Dermis blood vessel endothelial cell (primary cell): ENCODE measurements at regions not wholly inside any gene's neighbourhood (a gene's known extent, or its start where the extent isn't known, plus 50 kb on each side); places are given as distances from the start of the nearest gene placed in this dataset.

Experiments used
- DNase-seq: peaks from one replicate; pipeline ENCODE4 v3.0.0; 2010

DNA sequence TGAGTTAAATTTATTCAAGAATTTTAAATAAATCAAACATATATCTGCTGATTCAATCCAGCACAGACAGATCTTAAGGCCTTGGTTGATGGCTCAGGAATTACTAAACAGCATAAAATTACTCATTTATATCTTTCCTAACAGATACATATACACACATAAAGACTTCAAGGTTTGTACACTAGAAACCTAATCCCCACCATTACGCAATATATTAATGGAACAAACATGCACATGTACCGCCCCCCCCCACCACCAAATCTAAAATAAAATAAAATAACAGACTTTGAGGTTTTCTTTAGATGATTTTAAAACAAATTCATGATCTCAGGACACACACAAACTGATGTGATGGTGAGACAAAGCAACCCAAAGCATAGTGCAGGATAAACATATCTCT lies 333.9 kb upstream of the DDX53 start:
- no peak for DNase-seq

DNA sequence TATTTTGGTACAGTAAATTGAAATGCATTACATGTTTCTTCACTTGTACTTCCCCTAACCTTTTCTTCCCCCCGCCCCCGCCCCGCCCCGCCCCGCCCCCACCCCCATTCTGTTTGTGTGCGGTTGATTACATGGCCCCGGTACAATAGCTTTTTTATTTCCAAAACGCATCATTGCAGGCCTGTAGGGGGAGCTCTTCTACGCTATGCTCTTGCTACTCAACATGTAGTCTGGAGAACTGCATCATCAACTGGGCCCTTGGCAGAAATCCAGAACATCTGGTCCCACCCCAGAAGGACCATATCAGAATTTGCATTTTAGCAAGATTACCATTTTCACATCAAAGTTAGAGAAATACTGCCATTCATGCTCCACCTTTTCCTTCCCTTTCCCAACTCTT lies 333.3 kb upstream of the DDX53 start:
- DNase-seq: peak; percentile 45

DNA sequence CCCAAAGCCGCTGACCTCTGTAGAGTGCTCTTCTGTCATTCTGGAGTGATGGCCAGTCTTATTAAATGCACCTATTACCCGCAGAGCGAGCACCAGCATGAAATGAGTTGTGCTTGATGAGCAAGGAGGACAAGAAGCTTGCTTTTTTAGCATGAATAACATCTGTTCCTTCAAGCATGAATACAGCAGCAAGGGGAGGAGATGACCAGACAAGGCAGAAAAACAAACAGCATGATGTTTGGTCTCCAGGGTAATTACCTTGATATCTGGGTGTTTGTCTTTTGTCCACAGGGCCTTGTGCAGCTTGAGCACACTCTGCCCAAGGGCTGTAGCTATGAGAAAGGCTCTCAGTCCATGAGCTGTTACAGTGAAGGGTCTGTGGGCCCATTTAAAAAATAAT lies 324.8 kb upstream of the DDX53 start:
- no peak for DNase-seq

DNA sequence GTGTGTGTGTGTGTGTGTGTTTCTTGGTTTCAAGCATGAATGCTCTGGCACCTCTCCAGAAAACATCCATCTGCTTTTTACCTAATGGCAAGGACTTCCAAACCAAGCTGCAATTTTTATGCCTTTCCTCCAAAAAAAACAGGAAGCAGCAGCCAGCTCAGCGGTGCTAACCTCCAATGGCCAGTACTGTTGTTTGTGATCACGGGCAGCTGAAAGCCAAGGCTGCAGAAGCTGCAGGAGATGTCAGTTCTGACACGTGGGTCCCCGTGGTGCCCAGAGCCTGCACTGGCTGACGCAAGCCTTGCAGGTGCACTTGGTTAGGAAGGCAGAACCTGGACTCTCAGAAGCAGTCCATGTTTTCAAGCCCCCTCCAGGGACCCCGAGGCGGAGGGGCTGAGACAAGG lies 313.6 kb upstream of the DDX53 start:
- peak; percentile 97 for DNase-seq

DNA sequence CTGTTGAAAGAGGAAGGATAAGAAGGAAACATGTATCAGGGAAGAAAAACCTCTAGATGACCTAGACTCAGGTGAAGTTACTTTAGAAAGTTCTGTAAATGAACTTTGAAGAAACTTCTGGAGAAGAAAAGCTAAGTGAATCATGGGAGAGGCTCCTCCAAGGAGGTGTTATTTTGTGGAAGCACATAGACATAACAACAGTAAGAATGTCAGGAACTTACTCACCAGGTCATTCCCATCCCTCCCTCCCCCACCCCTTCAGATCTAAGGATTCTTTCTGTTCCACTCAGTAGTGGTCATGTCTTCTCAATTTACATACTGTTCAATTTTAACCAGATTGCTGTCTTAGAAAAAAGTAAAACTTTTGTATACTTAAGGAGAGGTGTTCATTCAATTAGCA lies 310.5 kb upstream of the DDX53 start:
- peak; percentile 52 for DNase-seq

DNA sequence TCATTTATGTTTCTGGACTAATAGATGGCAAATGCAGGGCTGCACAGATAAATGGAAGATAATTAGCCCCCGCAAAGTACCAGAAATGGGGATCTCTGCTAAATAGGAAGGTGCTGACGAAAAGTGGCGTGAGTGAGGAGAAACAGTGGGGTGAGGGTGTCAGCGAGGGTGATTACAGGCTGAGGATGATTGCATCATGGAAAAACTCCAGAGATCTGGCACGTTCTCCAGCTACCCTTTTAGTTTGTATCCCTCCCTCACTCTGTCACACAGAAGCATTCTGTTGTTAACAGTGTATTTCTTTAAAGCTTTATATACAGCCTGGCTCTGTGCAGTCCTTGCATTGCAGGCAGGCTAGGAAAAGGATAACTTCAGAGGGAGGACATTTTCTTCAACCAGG lies 309.6 kb upstream of the DDX53 start:
- DNase-seq: no peak

DNA sequence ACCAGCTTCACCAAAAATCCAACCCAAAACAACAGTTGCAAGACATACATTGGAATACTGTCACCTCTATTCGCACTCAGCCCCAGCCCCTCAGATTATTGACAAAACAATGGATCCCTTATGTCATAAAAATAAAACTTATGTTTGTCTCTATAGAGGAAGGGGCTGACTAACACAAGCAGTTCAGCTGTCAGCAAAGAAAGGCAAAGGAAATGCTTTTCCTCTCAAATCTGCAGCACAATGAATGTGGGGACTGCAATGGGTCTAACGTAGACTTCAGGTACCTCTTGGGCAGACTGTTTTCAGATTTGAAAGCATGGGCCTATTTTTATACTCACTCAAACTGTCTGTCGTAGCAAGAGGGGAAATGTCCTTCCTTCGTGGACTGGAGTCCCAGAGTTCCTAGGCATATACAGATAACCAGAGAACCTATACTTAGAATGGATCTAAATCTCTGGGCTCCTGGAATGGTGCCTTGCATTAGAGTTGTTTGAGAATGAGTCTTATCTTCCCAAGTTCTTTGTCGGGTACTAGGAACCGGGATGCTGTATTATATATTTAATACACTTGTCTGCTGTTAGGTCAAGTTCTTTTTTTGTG lies 307.7 kb upstream of the DDX53 start:
- DNase-seq: peak; percentile 41

DNA sequence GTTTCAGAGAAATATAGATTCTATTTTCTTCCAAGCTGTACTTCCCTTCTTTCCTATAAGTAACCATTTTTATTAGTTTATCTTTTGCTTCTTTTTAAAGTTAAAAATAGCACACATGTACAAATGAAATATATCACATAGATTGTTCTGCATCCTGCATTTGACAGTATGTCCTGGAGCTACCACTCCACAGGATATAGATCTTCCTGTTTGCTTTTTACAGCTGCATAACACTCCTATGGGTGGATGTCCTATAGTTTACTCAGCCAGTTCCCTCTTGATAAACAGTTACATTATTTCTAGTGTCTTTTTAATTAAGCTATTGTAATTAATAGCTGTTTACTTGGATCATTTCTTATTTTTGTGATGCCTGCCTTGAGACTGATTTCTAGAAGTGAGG lies 301.6 kb upstream of the DDX53 start:
- DNase-seq: peak; percentile 29

DNA sequence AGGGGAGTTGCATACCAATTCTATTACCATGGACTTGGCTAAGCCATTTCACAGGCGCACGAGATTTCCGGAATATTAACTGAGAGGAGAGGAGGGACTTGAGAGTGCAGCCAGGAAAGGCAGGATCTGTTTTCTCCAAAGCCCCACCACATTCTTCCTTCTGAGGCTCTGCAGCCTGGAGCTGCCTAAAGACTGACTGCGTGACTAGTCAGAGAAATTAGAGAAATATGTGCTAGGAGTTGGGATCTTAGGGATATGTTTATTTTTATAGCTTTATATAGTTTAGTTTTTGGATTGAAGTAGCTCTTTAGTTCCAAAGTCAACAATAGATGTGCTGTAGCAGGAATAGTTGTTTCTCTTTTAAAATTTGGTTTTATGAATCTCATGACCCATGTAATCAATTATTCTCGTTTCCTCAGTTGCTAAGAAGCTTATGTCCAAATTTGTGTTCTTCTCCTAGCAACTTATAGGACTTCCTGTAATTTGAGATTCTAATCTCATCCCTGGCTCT lies 300.1 kb upstream of the DDX53 start:
- DNase-seq: peak; percentile 67

DNA sequence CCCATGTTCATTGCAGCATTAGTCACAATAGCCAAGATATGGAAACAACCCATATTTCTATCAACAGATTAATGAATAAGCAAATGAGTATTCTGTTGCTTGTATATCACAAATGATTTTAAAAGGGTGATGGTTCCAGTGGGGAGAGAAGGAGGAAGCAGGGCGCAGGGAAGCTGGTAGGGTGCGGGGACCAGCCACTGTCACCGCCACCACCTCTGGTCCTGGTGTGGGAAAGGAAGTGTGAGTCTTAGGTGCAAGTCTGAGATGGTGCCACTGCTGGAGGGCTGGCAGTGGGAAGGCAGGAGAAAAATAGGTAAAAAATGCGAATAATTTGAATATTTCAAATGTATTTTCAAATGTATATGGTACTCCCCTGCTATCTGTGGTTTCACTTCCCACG lies 286.8 kb upstream of the DDX53 start:
- DNase-seq: no peak

DNA sequence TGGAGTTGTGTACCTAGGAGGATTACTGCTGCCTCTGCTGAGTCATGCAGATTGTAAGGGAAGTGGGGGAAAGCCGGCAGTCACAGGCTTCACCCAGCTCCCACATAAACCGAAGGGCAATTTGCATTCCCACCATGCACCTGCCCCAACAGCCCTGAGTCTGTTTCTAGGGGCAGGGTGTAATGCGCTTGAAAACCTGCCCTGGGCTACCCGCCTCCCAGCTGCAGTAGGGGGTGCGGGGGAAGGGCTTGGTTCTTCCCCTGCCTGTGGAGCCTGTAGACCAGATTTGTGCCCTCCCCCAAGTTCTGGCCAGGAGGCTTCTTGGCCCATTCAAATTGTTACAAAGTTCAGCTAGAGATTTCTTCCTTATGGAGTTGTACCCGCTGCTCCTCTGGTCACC lies 269.2 kb upstream of the DDX53 start:
- DNase-seq: no peak

DNA sequence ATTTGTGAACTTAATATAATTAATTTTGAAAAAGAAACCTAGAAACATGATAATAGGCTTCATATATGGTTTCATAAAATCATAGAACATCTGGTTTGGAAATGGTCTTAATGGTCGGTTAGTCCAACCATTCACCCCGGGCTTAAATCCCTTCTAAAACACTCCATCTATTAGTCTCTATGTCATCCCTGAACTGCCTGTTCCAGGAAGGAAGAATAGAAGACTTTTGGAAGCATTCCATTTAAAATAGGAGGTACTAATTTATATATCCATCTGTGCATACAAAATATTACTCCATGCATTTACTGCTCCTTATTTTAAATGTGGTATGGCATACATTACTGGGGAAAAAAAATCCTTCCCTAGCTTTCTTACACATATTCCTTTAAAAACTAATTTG lies 262.2 kb upstream of the DDX53 start:
- no peak for DNase-seq

DNA sequence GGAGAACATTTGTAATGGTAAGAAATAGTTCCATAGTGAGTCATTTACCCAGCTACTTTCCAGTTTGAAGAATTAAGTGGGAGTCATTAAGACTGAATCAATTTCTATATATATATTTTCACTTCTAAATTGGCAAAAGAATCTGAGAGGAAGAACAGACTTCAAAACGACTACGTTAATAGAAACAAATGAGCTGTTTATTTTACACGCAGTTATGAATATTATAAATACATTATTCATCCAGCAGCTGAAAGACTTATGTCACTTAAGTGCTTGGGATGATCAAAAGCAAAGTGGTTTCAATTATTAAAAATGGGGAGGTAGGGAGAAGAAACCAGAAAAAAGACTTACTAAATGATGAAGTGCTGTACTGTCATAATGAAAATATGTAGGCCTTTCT lies 260.5 kb upstream of the DDX53 start:
- no peak for DNase-seq

DNA sequence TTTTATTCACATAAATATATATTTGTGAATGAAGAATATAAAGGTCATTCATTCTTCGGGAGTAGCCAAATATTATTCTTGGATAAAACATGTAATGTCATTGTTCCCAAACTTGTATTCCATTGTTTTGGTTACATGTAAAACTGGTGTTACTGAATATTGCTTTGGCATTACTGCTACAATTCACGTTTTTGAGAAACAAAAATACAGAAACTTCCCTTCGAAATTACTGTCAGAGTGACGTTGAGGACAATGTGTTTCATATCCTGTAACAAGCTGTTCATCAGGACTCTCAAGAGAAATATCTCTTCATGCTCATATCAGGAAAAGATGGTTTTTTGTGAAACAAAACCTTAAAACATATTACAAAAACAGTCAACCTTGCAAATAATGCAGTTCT lies 258.9 kb upstream of the DDX53 start:
- DNase-seq: peak; percentile 26

DNA sequence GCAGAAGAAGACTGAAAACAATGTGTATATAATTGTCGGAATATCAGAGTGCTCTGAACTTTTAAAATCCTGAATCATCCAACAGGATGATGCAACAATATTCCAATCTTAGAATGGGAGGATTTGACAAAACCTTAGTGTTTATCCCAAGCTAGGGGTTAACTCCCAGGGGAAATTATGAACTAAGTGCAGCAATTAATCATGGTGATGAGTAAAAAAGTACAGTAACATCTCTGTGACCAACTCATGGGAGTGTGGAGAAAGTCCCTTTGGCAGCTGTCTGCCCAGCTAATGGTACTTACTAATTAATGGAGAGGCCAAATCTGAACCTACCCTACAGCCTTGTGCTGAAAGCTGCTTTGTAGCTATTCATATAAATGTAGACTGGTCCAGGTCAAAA lies 257.6 kb upstream of the DDX53 start:
- DNase-seq: no peak

DNA sequence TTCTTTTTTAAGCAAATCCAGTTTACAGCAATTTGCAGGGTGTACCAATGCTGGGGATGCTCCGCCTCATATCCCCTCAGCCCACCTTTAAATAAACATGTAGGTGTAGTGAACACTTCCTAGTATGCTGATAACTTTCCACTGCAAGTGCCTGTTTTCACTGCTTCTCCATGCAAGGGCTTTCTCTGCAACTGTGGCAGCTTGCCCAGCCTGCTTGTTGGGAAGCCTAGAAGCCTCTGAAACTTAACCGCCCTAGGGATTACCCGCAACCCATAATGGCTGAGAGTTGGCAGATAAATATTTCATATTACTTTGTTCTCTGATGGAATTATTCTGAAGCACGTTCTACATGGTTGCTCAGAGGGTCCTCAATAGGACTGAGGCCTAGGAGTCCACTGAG lies 253.7 kb upstream of the DDX53 start:
- no peak for DNase-seq

DNA sequence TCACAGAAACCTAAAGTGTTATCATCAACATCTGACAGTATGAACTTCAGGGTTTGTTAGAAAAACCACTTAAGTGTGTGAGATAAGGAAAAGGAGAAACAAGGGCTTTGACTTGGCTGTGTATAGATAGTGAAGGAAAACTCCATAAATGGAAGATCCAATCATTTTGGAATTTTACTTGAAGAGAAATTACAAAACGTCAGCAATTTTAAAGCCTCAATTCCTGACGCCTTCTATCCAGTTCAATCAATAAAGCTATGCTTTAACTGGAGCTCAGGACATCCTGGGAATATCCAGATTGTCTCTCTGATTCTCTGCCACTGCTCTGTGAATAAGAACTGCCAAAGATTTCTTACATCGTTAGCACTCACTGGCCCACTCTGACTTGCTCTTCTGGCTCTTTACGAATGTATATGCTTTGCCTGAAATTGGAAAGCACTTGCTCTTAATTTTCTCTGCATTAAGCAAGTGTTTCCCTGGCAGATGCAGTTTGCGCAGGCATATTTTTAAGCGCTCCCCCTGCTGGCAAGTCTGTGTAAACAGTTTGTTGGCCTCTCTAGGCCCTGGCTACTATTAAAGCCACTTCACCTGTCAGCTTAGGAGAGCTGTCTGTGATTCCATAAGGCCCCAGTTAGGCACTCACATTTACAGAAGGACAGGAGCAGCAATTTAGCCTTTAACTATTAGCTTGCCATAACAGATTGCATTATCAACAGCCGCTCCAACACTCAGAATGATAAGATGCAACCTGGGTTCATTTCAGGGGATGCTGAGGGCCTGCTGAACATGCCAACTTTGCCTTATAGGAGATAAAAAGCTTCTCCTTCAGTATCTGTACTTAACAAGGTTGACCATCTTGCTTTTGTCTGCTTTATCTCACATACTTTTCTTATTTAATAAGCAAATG lies 251.4 kb upstream of the DDX53 start:
- DNase-seq: peak; percentile 62

DNA sequence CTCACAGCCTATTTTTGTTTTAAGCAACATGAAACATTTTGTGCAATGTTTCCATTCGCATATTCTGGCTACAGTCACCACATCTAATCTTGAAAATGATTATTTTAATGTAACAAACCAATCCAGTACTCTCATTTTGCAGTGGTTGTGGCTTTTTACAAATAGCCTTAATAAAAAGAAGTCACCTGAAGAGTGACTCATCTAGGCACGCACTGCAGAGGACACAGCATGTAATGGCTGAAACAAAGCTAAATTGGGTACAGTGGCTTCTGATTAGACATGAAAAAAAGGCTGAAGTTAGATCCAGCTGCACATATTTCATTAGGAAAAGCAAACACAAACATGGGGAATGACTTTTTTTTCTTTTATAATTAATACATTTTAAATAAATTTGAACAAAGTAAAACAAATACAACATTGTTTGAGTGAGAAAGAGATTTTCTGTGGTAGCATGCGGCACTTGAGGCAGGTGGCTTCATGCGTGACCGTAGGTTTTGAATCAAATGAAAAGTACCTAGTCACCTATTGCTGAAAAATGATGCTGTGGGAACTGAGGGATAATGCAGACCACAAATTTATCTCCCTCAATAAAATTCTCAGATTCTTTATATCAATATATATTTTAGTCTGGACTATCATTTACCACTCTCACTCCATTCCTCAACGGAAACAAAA lies 240.8 kb upstream of the DDX53 start:
- no peak for DNase-seq

DNA sequence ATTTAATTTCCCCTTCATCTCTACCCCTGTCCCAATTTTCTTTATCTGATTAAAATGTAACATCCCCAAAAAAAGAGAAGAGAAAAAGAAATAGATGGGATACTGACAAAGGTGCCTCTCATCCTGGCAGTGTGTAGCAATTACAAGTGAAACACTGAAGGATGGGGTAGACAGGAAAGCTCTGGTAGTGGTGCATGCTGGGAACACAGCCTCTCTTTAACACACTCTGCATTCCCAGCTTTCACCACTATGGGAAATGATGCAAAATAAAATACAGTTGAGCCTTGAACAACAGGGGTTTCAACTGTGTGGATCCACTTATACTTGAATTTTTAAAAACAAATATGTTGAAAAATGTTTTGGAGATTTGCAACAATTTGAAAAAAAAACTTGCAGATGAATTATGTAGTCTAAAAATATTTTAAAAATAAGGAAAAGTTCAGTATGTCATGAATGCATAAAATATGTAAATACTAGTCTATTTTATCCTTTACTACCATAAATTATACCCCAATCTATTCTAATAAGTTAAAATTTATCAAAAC lies 239.2 kb upstream of the DDX53 start:
- no peak for DNase-seq

DNA sequence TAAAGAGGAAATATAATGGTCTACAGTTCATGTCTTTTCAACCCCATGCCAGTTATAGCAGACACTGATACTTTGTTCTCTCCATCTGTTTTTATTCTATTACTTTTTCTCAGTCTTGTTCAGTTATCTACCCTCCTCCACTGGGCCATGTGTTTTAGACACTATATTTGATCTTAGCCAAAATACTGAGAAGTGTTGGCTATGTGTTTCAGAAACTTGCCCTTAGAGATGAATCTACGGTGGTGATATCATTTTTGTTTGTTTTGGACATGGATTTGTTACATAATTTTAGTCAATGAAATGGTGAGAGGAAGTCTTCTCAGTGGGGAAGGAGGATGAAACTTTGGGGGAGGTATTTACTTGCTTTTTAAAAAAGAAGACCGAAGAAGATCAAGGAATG lies 211.5 kb upstream of the DDX53 start:
- DNase-seq: no peak

DNA sequence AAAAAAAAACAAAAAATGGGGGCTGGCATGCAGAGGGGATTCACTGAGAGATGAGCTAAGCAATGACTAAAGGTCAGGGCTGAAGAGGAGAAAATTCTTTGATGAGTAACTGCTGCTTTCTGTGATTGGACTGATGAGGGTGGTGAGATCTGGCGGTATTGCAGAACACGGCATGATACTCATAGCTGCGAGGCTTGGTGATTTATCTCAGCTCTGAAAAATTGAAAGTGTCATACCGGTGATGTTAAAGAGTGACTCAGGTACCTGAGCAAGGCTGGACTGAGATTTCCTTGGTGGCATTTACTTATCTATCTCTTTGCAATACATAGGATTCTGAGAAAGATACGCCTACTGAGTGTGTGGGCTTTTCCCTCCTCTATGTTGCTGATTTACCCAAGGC lies 204.1 kb upstream of the DDX53 start:
- DNase-seq: no peak

DNA sequence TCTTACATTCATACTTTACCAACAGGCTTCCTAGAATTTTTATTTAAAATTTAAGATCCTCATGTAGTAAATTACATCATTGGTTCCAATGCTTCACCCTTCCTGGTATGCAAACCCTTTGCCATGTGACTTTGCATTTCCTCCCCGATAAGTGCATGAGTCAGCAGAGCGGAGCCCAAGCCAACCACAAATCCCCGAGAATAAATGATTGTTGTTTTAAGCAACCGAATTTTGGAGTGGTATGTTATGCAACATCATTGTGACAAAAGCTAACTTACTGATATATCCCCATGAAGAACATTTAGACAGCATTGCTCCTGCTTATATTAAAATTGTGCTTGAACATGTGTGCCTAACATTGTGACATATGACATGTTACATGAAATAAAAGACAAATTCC lies 199.4 kb upstream of the DDX53 start:
- peak; percentile 61 for DNase-seq

DNA sequence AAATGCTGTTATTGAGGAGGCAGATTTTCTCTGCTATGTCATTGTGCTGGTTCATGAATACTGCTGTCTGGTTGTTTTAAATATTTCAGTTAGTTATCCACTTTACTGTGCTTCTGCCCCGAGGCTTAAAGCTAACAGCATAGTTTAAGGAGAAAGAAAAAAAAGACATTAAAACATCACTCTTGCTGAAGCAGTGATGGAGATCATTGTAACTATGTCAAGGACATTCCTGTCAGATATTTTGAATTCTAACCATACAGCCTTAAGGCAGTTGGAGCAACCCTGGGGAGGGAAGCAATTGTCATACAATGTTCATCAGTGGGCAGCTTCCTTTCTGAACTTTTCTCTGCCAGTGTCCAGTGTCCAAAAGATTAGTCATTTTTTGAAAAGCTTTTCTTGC lies 199.0 kb upstream of the DDX53 start:
- peak; percentile 1 for DNase-seq
